Keratinocyte (primary cell): ENCODE measurements at regions not wholly inside any gene's neighbourhood (a gene's known extent, or its start where the extent isn't known, plus 50 kb on each side); places are given as distances from the start of the nearest gene placed in this dataset.

Experiments used
- EZH2 ChIP-seq: IDR thresholded peaks from one replicate; pipeline ENCODE4 v1.6.1; 2012; ENCODE audit warnings: inconsistent platforms, mild to moderate bottlenecking, low read length, moderate library complexity
- TF ChIP-seq, protein P1 (sequence below), 3 experiments: IDR thresholded peaks in 1 of 3; conservative IDR thresholded peaks in 1 of 3; optimal IDR thresholded peaks in 1 of 3; 2 replicates in 2 of 3; 3 replicates in 1 of 3; pipeline versions ENCODE3 to v1.5.1; 2011; ENCODE audit warnings: low read length in 3 of 3, mild to moderate bottlenecking in 3 of 3, moderate library complexity in 2 of 3, control low read depth in 1 of 3, inconsistent platforms in 1 of 3; ENCODE audit not compliant: insufficient read depth in 2 of 3; ENCODE audit errors: extremely low read depth in 1 of 3

DNA sequence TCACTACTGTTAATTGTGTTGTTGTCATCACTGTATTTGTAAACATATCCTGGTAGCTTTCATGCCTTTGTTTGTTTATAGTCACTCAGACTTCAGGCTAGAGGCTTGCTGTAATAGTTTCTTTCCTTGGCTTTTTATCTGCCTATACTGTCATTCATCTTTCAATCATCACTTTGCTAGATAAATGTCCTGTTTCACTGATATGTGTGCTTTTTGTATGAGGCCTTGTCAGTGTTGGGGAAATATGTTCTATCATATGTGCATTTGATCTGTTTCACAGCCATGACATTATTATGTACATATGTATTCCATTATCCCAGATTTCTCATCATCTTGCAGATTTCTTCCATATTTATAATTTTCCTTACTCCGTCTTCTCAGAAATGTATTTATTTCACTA, 558.9 kb upstream of the LRFN5 start:
- TF ChIP-seq, protein P1, sequence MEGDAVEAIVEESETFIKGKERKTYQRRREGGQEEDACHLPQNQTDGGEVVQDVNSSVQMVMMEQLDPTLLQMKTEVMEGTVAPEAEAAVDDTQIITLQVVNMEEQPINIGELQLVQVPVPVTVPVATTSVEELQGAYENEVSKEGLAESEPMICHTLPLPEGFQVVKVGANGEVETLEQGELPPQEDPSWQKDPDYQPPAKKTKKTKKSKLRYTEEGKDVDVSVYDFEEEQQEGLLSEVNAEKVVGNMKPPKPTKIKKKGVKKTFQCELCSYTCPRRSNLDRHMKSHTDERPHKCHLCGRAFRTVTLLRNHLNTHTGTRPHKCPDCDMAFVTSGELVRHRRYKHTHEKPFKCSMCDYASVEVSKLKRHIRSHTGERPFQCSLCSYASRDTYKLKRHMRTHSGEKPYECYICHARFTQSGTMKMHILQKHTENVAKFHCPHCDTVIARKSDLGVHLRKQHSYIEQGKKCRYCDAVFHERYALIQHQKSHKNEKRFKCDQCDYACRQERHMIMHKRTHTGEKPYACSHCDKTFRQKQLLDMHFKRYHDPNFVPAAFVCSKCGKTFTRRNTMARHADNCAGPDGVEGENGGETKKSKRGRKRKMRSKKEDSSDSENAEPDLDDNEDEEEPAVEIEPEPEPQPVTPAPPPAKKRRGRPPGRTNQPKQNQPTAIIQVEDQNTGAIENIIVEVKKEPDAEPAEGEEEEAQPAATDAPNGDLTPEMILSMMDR (optimal IDR thresholded peaks at IDR 0.05 in 1 of 3, IDR thresholded peaks at IDR 0.05 in 1 of 3, conservative IDR thresholded peaks at IDR 0.05 in 1 of 3; ENCODE audit: extremely low read depth in 1 of 3, insufficient read depth in 2 of 3, low read length in 3 of 3), result no peak
- no peak for TF ChIP-seq EZH2
